RKO (cell line): ENCODE measurements at regions not wholly inside any gene's neighbourhood (a gene's known extent, or its start where the extent isn't known, plus 50 kb on each side); places are given as distances from the start of the nearest gene placed in this dataset.
"Not testable (repeated sequence)": the region's sequence is repeated elsewhere in the genome, so short reads cannot be mapped to it uniquely, and the experiment has no call there.

ENCODE experiments used
- DNase-seq: peaks from one replicate; pipeline ENCODE4 v3.0.0-alpha.2; 2016; ENCODE audit warnings: low spot score

DNA sequence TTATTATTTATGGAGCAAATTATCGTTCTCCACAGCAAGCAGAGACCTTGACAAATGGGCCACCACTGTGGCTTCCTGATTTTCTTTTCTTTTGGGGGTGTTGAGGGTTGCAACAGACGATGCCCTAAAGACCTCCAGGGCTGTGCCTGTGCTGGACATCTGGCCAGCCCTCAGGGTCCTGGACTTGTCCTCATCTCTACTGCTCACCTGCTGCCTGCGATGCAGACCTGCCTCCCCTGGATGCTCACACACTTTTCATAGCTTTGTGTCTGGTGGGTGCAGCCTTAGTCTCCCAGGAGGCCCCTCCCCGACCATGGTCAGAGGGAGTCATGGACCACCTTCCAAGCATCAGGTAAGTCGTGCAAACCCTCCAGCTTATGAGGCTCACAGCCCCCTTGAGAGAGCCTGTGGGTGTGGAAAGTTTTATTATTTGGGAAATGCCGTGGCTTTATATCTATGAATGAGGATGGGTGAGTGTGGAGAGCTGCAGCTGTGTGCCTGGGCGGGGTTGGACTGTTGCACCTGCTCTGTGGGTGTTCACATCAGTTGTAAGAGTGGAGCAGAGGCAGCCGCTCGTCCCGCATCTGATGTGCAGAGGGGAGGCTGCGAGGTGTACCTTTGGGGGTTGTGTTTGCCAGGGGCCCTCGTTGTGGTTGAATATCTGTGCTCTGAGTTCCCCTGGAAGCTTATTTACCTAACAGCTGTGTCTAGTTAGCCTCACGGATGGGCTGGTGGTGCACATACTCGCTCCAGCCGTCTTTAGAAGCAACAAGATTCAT is 126.3 kb upstream of the IRX4 start:
- DNase-seq = no peak

GRCh38 chr5:2007878-2008501 is 125.3 kb upstream of the IRX4 start:
- DNase-seq = no peak

DNA sequence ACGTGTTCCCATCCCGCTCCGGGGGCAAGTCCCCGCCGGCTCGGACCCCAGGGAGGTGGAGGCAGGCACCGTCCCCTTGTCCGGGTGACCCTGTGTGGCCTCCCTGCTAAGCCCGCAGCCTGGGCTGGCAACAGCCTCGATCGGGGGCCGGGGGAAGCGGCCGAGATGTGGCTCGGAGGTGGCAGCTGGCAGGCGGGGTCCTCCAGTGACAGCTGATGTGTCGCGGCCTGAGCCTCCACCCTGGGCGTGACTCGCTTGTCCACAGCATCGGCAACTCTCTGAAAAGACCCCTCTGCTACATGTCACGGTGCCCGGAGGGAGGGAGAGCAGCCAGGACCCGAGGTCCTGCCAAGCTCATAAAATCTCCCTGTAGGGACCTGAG is 124.8 kb upstream of the IRX4 start:
- no peak for DNase-seq

GRCh38 chr5:2006971-2007291 is 124.2 kb upstream of the IRX4 start:
- no peak for DNase-seq

- no peak for DNase-seq
Measured at GRCh38 chr5:2006193-2006970, 123.7 kb upstream of the IRX4 start.

- DNase-seq = no peak
Measured at GRCh38 chr5:2005101-2006041, 122.6 kb upstream of the IRX4 start.

DNA sequence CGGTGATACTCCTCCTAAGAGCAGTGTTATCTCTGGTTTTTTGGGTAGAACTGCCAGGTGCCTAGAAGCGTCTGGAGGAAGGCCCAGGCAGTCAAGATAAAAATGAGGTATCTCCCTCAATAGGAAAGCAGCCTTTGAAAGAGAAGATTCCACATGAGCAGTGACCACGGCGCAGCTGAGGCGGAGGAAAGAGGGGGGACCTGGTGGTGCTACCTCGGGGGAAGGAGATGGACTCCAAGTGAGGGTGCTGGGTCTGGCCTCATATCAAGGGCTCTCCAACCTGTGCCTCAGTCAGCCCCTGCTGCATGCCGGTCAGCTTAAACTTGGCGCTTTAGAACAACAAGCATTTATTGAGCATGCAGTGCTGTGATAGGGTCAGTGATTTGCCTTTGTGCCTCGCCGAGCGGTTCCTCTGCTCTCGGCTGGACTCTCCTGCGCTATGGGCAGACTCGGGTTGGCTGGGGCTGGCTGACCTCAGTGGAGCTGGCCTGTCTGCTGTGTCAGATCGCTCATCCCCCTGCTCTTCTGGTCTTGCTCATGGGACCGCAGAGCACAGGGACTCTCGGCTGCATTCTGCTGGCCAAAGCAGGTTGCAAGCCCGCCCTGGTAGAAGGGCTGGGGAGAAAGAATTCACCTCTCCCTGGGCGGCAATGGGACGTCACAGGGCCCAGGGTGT is 121.1 kb upstream of the IRX4 start:
- no peak for DNase-seq

DNA sequence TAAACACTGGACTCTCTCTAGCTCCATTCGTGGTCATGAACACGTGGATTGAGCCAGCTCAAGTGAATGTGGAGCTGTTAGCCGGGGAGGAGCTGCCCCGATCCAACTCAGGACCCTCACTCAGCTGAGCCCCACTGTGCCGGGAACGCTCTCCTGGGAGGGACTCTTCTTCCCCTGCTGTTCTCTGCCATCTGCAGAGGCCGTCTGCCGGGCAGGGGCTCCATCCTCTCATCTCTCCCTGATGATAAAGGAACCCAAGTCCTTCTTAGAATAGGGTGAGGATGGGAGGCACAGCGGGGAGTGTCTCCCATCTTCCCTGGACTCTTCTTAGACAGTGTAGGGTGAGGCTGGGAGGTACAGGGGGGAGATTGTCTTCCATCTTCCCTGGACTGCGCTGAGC is 120.5 kb upstream of the IRX4 start:
- DNase-seq = no peak

- no peak for DNase-seq
Measured at GRCh38 chr5:2001300-2001699, 118.6 kb upstream of the IRX4 start.

DNA sequence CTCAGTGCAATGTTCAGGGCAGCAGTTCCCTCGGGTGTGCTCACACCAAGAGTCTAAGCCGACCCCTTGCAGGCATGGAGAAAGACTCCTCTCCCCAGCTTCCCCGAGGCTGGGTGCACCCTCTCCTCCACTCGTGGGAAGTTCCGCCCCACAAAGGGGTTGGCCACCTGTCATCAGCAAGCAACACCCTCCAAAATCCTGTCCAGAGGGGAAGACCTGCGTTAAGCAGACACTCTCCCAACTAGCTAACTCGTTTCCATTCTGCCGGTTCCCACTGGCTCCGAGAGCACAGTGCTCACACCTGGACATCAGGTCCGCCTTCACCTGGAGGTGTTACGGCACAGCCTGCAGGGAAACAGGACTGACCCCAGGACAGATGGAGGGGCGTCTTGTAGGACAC is 117.9 kb upstream of the IRX4 start:
- DNase-seq = no peak

- no peak for DNase-seq
Measured at GRCh38 chr5:1999794-2000193, 117.1 kb upstream of the IRX4 start.

DNA sequence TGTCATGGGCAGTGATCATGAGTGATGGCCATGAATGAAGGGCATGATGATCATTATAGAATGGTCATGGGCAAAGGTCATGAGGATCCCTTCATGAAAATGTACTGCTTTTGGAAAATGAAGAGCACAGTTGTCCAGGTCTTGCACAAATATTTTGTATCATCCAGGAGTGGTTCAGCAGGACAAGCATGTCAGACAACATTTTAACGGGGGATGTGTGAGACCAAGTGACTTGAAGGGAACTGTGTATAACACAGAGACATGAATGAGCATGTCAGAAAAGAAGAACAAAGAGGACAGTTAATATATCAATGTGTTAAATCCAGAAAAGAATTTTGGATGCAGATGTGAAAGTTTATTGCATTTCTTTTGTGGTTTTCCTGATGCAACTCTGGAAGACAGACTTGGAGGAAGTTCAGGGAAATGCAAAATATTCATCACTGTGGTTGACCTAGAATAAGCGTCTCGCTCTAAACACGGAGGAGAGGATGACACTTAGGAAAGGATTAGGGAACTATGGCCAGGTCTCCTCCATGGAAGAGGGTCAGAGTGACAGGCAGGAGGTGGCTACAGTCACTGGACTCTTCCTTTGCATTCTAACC is 116.1 kb upstream of the IRX4 start:
- no peak for DNase-seq

DNA sequence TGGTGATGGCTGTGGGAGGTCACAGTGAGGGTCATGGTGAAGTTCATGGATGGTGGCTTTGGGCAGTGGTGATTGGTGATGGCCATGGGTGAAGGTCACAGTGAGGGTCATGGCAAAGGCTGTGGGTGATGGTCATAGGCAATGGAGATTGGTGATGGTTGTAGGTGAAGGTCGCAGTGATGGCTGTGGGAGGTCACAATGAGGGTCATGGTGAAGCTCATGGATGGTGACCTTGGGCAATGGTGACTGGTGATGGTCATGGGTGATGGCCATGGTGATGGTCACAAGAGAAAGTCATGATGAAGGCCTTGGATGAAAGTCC is 115.6 kb upstream of the IRX4 start:
- no peak for DNase-seq

DNA sequence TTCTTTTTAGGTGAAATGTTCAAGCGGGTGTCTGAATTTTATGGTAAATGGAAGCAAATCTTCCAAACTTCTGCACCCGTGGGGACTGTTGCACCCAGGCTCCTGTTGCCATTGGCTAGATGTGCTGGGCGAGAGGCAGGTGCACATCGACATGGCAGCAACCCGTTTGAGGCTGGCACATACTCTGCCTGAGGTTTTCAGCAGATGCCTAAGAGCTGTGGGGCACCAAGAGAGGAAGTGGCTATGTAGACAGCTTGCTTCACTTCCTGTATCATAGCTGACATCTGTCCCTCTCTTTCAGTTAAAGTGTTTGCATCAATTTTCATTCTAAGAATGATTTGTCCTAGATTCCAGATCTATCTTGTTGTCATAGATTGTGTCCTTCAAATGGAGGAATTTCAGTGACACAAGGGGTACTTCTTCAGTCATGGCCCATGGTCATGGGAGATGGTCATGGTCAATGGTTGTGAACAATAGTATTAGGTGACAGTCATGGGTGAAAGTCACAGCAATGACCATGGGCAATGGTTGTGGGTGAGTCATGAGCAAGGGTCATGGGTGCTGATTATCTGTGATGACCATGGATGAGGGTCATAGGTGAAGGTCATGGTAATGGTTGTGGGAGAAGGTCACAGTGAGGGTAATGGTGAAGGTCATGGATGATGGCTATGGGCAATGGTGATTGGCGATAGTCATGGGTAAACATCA is 115.1 kb upstream of the IRX4 start:
- DNase-seq = no peak

GRCh38 chr5:1995491-1995890 is 112.8 kb upstream of the IRX4 start:
- DNase-seq = no peak

DNA sequence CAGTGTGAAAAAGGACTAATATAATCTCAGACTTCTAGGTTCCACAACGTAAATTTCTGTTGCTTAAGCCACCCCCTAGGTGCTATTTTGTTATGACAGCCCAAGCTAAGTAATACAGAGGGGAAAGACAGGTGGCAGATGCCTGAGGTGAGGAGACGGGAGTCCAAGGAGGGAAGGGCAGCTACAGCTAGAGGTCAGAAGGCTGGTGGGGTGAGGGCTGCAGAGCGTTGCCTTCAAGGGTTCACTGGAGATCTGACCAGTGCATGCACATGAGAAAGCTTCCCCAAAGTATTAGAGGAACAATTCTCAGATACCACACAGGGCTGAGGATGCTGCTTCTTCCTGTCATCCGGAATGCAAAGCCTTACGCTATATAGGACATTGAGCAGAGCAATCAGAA is 104.7 kb upstream of the IRX4 start:
- no peak for DNase-seq

GRCh38 chr5:1985781-1986180 is 103.1 kb upstream of the IRX4 start:
- DNase-seq = no peak

DNA sequence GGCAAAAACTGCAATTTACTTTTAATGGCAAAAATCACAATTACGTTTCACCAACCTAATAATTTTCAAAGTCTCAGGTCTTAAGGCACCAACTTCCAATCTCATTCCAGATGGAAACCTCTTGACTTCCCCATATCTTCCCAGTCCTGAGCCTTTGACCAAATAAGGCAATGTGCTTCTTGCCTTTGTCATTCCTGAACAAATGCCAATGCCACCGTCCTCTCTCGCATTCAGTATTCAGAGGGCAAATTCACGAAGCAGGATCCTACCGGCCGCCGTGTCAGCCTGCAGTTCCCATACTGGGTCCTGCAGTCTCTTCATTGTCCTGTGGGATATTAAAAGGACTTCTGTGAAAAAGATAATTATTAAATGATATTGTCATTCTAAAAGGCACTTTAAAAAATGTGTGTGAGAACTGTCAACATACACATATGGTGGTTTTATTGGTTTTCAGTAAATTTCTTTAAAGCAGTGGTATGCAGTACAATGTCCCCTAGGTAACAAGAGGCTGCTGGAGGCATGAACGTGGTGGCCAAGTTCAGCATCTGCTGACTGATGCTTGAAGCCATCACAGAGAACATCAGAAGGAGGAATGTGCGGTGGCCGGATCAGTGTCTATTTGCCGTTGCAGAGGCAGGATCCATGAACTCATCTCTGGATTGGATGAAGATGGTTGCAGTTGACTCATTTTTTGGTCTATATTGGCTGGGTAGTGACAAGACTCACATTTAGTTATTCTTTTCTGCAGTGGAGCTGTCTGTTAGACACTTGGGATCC is 101.4 kb upstream of the IRX4 start:
- DNase-seq = no peak

DNA sequence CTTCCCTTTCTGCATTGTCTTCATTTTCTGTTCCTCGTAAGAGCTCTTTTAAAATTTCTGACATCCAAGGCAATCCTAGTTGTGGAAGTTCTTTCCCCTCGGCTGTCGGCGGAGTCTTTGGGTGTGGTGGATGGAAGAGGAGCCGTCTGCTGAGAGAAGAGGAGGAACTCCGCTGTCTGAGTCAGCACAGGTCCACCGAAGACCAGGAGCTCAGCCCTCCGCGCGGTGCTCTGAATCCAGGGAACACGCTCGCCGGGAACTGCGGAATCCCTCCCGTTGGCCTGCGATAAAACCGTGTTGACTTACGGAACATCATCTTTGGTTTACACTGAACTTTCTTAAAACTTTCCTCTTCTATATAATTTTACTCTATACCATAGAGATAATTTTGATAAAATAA is 100.7 kb upstream of the IRX4 start:
- DNase-seq = no peak

DNA sequence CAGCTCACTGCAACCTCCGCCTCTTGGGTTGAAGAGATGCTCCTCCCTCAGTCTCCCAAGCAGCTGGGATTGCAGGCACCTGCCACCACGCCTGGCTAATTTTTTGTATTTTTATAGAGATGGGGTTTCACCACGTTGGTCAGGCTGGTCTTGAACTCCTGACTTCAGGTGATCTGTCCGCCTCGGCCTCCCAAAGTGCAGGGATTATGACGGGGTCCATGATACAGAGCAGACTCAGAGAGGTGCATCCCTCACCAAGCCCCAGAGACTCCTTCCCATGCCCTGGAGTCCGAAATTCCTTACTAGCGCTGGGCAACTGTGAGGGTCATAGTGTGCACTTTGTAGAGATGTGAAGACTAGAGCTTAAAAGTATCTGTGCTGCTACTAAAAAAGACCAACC is 99.8 kb upstream of the IRX4 start:
- DNase-seq = not testable (repeated sequence)
